ENCODE measurements at regions not wholly inside any gene's neighbourhood (a gene's known extent, or its start where the extent isn't known, plus 50 kb on each side); places are given as distances from the start of the nearest gene placed in this dataset.
A peak's percentile ranks its signal among the peaks of the same experiment; 100 is the strongest.

DNA sequence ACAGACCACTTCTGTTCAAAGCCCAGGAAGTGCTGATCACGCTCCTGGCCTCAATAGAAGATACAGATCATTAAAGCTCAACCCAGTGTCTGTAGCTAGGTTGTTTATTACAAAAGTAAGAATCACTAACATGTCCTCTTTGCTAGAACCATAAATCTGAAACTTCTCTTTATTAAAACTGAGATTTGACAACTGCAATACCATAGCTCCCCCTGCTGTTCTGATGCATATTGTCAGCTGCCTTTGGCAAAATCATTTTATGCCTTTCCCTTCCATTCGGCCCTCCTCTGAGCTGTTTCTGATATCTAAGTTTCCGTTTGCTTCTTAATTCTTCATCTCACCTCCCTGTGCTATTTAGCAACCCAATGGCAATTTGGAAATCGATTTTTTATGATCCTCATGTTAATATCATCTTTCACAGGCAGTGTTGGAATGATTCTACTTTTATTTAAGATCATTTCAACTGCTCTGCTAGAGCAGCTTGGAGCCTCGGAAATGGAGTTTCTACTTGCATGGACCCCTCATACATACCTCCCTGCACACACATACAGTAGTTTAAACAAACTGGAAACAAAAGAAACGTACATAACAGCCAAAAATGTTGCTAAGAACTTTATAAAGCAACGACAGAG is 998.8 kb downstream of the MAT2B start:
- TF ChIP-seq, protein P1, sequence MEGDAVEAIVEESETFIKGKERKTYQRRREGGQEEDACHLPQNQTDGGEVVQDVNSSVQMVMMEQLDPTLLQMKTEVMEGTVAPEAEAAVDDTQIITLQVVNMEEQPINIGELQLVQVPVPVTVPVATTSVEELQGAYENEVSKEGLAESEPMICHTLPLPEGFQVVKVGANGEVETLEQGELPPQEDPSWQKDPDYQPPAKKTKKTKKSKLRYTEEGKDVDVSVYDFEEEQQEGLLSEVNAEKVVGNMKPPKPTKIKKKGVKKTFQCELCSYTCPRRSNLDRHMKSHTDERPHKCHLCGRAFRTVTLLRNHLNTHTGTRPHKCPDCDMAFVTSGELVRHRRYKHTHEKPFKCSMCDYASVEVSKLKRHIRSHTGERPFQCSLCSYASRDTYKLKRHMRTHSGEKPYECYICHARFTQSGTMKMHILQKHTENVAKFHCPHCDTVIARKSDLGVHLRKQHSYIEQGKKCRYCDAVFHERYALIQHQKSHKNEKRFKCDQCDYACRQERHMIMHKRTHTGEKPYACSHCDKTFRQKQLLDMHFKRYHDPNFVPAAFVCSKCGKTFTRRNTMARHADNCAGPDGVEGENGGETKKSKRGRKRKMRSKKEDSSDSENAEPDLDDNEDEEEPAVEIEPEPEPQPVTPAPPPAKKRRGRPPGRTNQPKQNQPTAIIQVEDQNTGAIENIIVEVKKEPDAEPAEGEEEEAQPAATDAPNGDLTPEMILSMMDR (IDR thresholded peaks at IDR 0.05), result peak; percentile 85
- no peak for TF ChIP-seq ZFX (IDR thresholded peaks at IDR 0.05; ENCODE audit: borderline replicate concordance)
